H1 (cell line): ENCODE measurements at regions not wholly inside any gene's neighbourhood (a gene's known extent, or its start where the extent isn't known, plus 50 kb on each side); places are given as distances from the start of the nearest gene placed in this dataset.

Experiments
- CREB1 ChIP-seq: IDR thresholded peaks from 2 replicates; pipeline ENCODE4 v1.6.1; 2012; ENCODE audit warnings: inconsistent platforms
- CTCF ChIP-seq, 3 experiments: IDR thresholded peaks; 1 replicate in 2 of 3; 2 replicates in 1 of 3; pipeline versions ENCODE4 v1.5.1 to v1.6.1; 2011; ENCODE audit warnings: low read length in 3 of 3, mild to moderate bottlenecking in 3 of 3, inconsistent platforms in 2 of 3, low read depth in 1 of 3, moderate library complexity in 1 of 3; ENCODE audit not compliant: insufficient read depth in 1 of 3; ENCODE audit errors: control extremely low read depth in 1 of 3
- HDAC2 ChIP-seq, 2 experiments: fragments of 300-600 bp in 1 of 2; sonication (generic) in 1 of 2; IDR thresholded peaks; 2 replicates each; pipeline ENCODE4 v1.6.1; 2011 to 2012; ENCODE audit warnings: low read depth in 2 of 2, low read length in 2 of 2, mild to moderate bottlenecking in 2 of 2, moderate library complexity in 2 of 2, borderline replicate concordance in 1 of 2, inconsistent platforms in 1 of 2
- MAX ChIP-seq: IDR thresholded peaks from 2 replicates; pipeline ENCODE4 v1.6.1; 2012; ENCODE audit warnings: inconsistent platforms
- POLR2A ChIP-seq, 2 experiments: IDR thresholded peaks; 1 replicate in 1 of 2; 2 replicates in 1 of 2; pipeline ENCODE4 v1.6.1; 2011; ENCODE audit warnings: low read depth in 2 of 2, low read length in 2 of 2, mild to moderate bottlenecking in 2 of 2; ENCODE audit errors: control extremely low read depth in 1 of 2
- POLR2AphosphoS5 ChIP-seq: IDR thresholded peaks from 2 replicates; pipeline ENCODE4 v1.6.1; 2011; ENCODE audit warnings: low read depth, low read length
- RXRA ChIP-seq: IDR thresholded peaks from 2 replicates; pipeline ENCODE4 v1.6.1; 2011; ENCODE audit warnings: low read depth, mild to moderate bottlenecking, low read length, moderate library complexity; ENCODE audit not compliant: insufficient read depth
- SP1 ChIP-seq: IDR thresholded peaks from 2 replicates; pipeline ENCODE4 v1.6.1; 2011; ENCODE audit warnings: low read depth, low read length
- USF2 ChIP-seq: IDR thresholded peaks from 2 replicates; pipeline ENCODE4 v1.6.1; 2011; ENCODE audit warnings: low read length, improper control_type of control experiment
- YY1 ChIP-seq: IDR thresholded peaks from 2 replicates; pipeline ENCODE4 v1.6.1; 2011; ENCODE audit warnings: low read depth, mild to moderate bottlenecking, low read length

- TF ChIP-seq SP1 (no peak), CTCF (IDR thresholded peaks at IDR 0.05; ENCODE audit: control extremely low read depth in 1 of 3, insufficient read depth in 1 of 3, low read depth in 1 of 3, low read length in 3 of 3) (no peak), CREB1 (no peak), POLR2A (IDR thresholded peaks at IDR 0.05; ENCODE audit: control extremely low read depth in 1 of 2, low read depth in 2 of 2, low read length in 2 of 2) (no peak), HDAC2 (IDR thresholded peaks at IDR 0.05; ENCODE audit: borderline replicate concordance in 1 of 2, low read depth in 2 of 2, low read length in 2 of 2) (no peak), USF2 (no peak), POLR2AphosphoS5 (no peak), RXRA (no peak), MAX (no peak), YY1 (no peak)
Observed at GRCh38 chr3:115486880-115487279, 136.4 kb upstream of the GAP43 start.
